Cardiac fibroblast (primary cell): ENCODE measurements at regions not wholly inside any gene's neighbourhood (a gene's known extent, or its start where the extent isn't known, plus 50 kb on each side); places are given as distances from the start of the nearest gene placed in this dataset.
"Not testable (repeated sequence)": the region's sequence is repeated elsewhere in the genome, so short reads cannot be mapped to it uniquely, and the experiment has no call there.

Experiments
- DNase-seq, 2 donors: peaks; one replicate each; pipeline versions ENCODE4 v3.0.0 to v3.0.0-alpha.2; 2010; ENCODE audit warnings: low read depth in 2 of 2
- H3K4me3 ChIP-seq, 2 donors: replicated peaks in 1 of 2; 1 replicate in 1 of 2; 2 replicates in 1 of 2; pipeline ENCODE4 v1.5.1; 2011; ENCODE audit warnings: low read depth in 2 of 2, low read length in 2 of 2, mild to moderate bottlenecking in 2 of 2, moderate library complexity in 1 of 2
- CTCF ChIP-seq: IDR thresholded peaks from one replicate; pipeline ENCODE4 v1.5.1; 2011; ENCODE audit warnings: low read depth, mild to moderate bottlenecking, low read length, inconsistent platforms

- TF ChIP-seq CTCF = no peak
- DNase-seq = no peak
- no peak overlapping the region for H3K4me3 ChIP-seq
Measured at GRCh38 chr18:66894851-66895250, 291.0 kb upstream of the CDH19 start.

GRCh38 chr18:66892388-66892787 lies 288.5 kb upstream of the CDH19 start:
- not testable (repeated sequence) for DNase-seq, H3K4me3 ChIP-seq

- no peak for TF ChIP-seq CTCF
- no peak overlapping the region for H3K4me3 ChIP-seq
Measured at GRCh38 chr18:66874812-66875474, 271.1 kb upstream of the CDH19 start.

GRCh38 chr18:66874375-66874774 lies 270.5 kb upstream of the CDH19 start:
- DNase-seq = no peak
- no peak for TF ChIP-seq CTCF
- no peak overlapping the region for H3K4me3 ChIP-seq

More at GRCh38 chr18:66874812-66875474, 271.1 kb upstream of the CDH19 start:
- DNase-seq = no peak

GRCh38 chr18:66873899-66874298 lies 270.0 kb upstream of the CDH19 start:
- H3K4me3 ChIP-seq = no peak overlapping the region
- no peak for DNase-seq
- TF ChIP-seq CTCF = no peak

GRCh38 chr18:66872277-66872676 lies 268.4 kb upstream of the CDH19 start:
- H3K4me3 ChIP-seq = no peak overlapping the region
- DNase-seq = peak; percentile 29
- no peak for TF ChIP-seq CTCF

- no peak for TF ChIP-seq CTCF
- H3K4me3 ChIP-seq = no peak overlapping the region
- peak in 1 of 2 donors; percentile 0 for DNase-seq
Measured at GRCh38 chr18:66867653-66868052, 263.8 kb upstream of the CDH19 start.

- not testable (repeated sequence) for DNase-seq, H3K4me3 ChIP-seq
Measured at GRCh38 chr18:66866427-66866940, 262.6 kb upstream of the CDH19 start.
